ENCODE measurements at regions not wholly inside any gene's neighbourhood (a gene's known extent, or its start where the extent isn't known, plus 50 kb on each side); places are given as distances from the start of the nearest gene placed in this dataset.

DNA sequence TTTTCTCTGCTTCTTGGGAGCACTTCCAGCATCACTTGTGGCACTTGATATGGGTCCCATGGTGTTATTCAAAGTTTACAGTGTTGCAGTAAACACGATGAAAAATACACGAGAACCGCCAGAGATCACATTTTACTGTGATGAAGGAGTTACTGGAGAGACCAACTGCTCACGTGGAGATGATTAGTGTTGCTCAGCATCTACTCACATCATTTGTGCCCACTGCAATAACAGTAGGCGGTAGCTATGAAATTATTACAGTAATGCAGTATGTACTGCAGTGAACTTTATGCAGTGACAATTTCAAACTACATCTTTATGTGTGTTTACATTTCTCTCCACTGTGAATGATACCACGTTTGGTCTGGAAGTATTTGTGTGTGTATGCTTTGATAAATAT is 93.5 kb downstream of the SLC4A3 start:
- Histone ChIP-seq H3T11ph (ENCODE audit: low read length) (no peak overlapping the region), H3K4me2 (ENCODE audit: insufficient read depth, insufficient read length, low read length) (no peak overlapping the region), H3K56ac (ENCODE audit: insufficient read length, low read depth, low read length) (no peak overlapping the region), H4K8ac (replicated peaks; ENCODE audit: insufficient read length, low read depth, low read length) (no peak overlapping the region), H4K20me1 (ENCODE audit: control insufficient read depth, insufficient read depth, insufficient read length) (no peaks in the 10 kb centered on the region), H3K79me1 (ENCODE audit: insufficient read depth, low read depth, low read length, poor library complexity, severe bottlenecking) (no peaks in the 10 kb centered on the region), H2AFZ (ENCODE audit: low read length) (no peak overlapping the region), H3K23me2 (ENCODE audit: insufficient read length, low read depth, low read length, poor library complexity, severe bottlenecking) (no peaks in the 10 kb centered on the region), H3K4ac (ENCODE audit: low read depth, low read length) (no peak overlapping the region), H3K27me3 (ENCODE audit: insufficient read depth, low read length) (no peaks in the 10 kb centered on the region), H2BK12ac (ENCODE audit: insufficient read length, low read depth, low read length) (no peak overlapping the region), H4K91ac (ENCODE audit: insufficient read length, low read depth, low read length) (no peak overlapping the region), H3K9ac (ENCODE audit: extremely low read depth, insufficient read length, low read length) (no peak overlapping the region), H3K4me1 (ENCODE audit: insufficient read depth, low read length) (no peaks in the 10 kb centered on the region), H3K14ac (ENCODE audit: insufficient read depth, low read length) (no peak overlapping the region), H2BK5ac (ENCODE audit: insufficient read length, low read length) (no peak overlapping the region), H3K79me2 (ENCODE audit: insufficient read depth, low read length) (no peaks in the 10 kb centered on the region), H2BK20ac (ENCODE audit: low read depth, low read length, poor library complexity, severe bottlenecking) (no peak overlapping the region), H3K23ac (ENCODE audit: insufficient read length, low read depth, low read length) (no peak overlapping the region), H2BK120ac (ENCODE audit: low read depth, low read length, poor library complexity, severe bottlenecking) (no peak overlapping the region), H3K18ac (ENCODE audit: insufficient read length, low read depth, low read length) (no peak overlapping the region), H3K27ac (ENCODE audit: insufficient read length, low read depth, low read length) (no peak overlapping the region), H4K5ac (ENCODE audit: insufficient read length, low read depth, low read length) (no peak overlapping the region), H3K9me3 (ENCODE audit: control insufficient read depth, low read depth, low read length) (no peaks in the 10 kb centered on the region), H2AK5ac (ENCODE audit: insufficient read length, low read length) (no peak overlapping the region), H2BK15ac (ENCODE audit: low read depth, low read length) (no peak overlapping the region)
- H3K4me3 Mint-ChIP-seq, result no peak overlapping the region
- no peak for DNase-seq
- H3K4me1 Mint-ChIP-seq, result no peaks in the 10 kb centered on the region
- H3K27ac Mint-ChIP-seq, result no peak overlapping the region
- peaks cover 2% of the 10 kb centered on the region; the same call in 1 of the 2 replicates for H3K27me3 Mint-ChIP-seq (ENCODE audit: low read depth)
- H3K9me3 Mint-ChIP-seq, result no peaks in the 10 kb centered on the region
- H3K36me3 Mint-ChIP-seq (ENCODE audit: insufficient read depth in 1 of 3, low read depth in 3 of 3), result no peaks in the 10 kb centered on the region
- TF ChIP-seq, protein P1, sequence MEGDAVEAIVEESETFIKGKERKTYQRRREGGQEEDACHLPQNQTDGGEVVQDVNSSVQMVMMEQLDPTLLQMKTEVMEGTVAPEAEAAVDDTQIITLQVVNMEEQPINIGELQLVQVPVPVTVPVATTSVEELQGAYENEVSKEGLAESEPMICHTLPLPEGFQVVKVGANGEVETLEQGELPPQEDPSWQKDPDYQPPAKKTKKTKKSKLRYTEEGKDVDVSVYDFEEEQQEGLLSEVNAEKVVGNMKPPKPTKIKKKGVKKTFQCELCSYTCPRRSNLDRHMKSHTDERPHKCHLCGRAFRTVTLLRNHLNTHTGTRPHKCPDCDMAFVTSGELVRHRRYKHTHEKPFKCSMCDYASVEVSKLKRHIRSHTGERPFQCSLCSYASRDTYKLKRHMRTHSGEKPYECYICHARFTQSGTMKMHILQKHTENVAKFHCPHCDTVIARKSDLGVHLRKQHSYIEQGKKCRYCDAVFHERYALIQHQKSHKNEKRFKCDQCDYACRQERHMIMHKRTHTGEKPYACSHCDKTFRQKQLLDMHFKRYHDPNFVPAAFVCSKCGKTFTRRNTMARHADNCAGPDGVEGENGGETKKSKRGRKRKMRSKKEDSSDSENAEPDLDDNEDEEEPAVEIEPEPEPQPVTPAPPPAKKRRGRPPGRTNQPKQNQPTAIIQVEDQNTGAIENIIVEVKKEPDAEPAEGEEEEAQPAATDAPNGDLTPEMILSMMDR (conservative IDR thresholded peaks at IDR 0.05), result no peak
- WGBS (ENCODE audit: extremely low coverage, insufficient read length, low lambda C conversion rate), result no CpG with 5 or more reads among the region's 6 CpGs
